H1 (cell line): ENCODE measurements at regions not wholly inside any gene's neighbourhood (a gene's known extent, or its start where the extent isn't known, plus 50 kb on each side); places are given as distances from the start of the nearest gene placed in this dataset.

Experiments
- EGR1 ChIP-seq: IDR thresholded peaks from 2 replicates; pipeline ENCODE4 v1.6.1; 2011; ENCODE audit warnings: low read depth, low read length, borderline replicate concordance
- KDM4A ChIP-seq: IDR thresholded peaks from one replicate; pipeline ENCODE4 v1.7.1; 2012; ENCODE audit warnings: low read depth, mild to moderate bottlenecking, moderate library complexity, low read length, inconsistent platforms; ENCODE audit not compliant: severe bottlenecking
- POLR2AphosphoS5 ChIP-seq: IDR thresholded peaks from 2 replicates; pipeline ENCODE4 v1.6.1; 2011; ENCODE audit warnings: low read depth, low read length
- SIX5 ChIP-seq: IDR thresholded peaks from 2 replicates; pipeline ENCODE4 v1.6.1; 2011; ENCODE audit warnings: mild to moderate bottlenecking, low read depth, low read length
- SP2 ChIP-seq: IDR thresholded peaks from 2 replicates; pipeline ENCODE4 v1.6.1; 2012; ENCODE audit warnings: mild to moderate bottlenecking, low read length, inconsistent platforms
- SUZ12 ChIP-seq: fragments of 200-600 bp; sonication (generic); IDR thresholded peaks from 2 replicates; pipeline ENCODE4 v1.6.1; 2012; ENCODE audit warnings: mild to moderate bottlenecking, inconsistent platforms, low read length, moderate library complexity, mixed read lengths
- TEAD4 ChIP-seq: IDR thresholded peaks from 2 replicates; pipeline ENCODE4 v1.6.1; 2012; ENCODE audit warnings: low read depth, low read length, inconsistent platforms, mixed read lengths

- TF ChIP-seq SP2 (no peak), SUZ12 (no peak), POLR2AphosphoS5 (no peak), SIX5 (no peak), TEAD4 (no peak), KDM4A (no peak), EGR1 (no peak)
- TF ChIP-seq, all 59 proteins: peak for 0
Observed at GRCh38 chr2:12210016-12210933, 463.8 kb downstream of the LPIN1 start (continued).
